Astrocyte (in vitro differentiated cells and primary cell): ENCODE measurements at regions not wholly inside any gene's neighbourhood (a gene's known extent, or its start where the extent isn't known, plus 50 kb on each side); places are given as distances from the start of the nearest gene placed in this dataset.
"Not testable (repeated sequence)": the region's sequence is repeated elsewhere in the genome, so short reads cannot be mapped to it uniquely, and the experiment has no call there.

Experiments used
- DNase-seq: peaks from one replicate; pipeline ENCODE4 v3.0.0-alpha.2; 2010; ENCODE audit warnings: low read depth
- FAIRE-seq: peaks from 2 replicates; lab custom pipeline; 2011; peaks lifted over from hg19 to GRCh38; lab: Jason Lieb, UNC
- H2AFZ ChIP-seq: 2 replicates; pipeline ENCODE4 v1.6.0; 2012; ENCODE audit warnings: low read depth, low read length, inconsistent platforms
- H3K27ac ChIP-seq: 2 replicates; pipeline ENCODE4 v1.5.1; 2011; ENCODE audit warnings: low read depth, low read length, inconsistent platforms
- H3K27me3 ChIP-seq: 2 replicates; pipeline ENCODE4 v1.6.0; 2011; ENCODE audit warnings: low read length, inconsistent platforms; ENCODE audit not compliant: insufficient read depth
- H3K36me3 ChIP-seq: 2 replicates; pipeline ENCODE4 v1.5.1; 2011; ENCODE audit warnings: low read length, inconsistent platforms; ENCODE audit not compliant: insufficient read depth
- H3K4me1 ChIP-seq: 2 replicates; pipeline ENCODE4 v1.5.1; 2011; ENCODE audit warnings: low read length, inconsistent platforms; ENCODE audit not compliant: insufficient read depth
- H3K4me2 ChIP-seq: 2 replicates; pipeline ENCODE4 v1.6.0; 2012; ENCODE audit warnings: low read length, inconsistent platforms
- H3K4me3 ChIP-seq: 2 replicates; pipeline ENCODE4 v1.5.1; 2011; ENCODE audit warnings: low read depth, mild to moderate bottlenecking, low read length, inconsistent platforms; ENCODE audit not compliant: insufficient read depth
- H3K79me2 ChIP-seq: 2 replicates; pipeline ENCODE4 v1.6.0; 2012; ENCODE audit warnings: mild to moderate bottlenecking, low read length, inconsistent platforms; ENCODE audit not compliant: insufficient read depth
- H3K9ac ChIP-seq: 2 replicates; pipeline ENCODE4 v1.6.0; 2012; ENCODE audit warnings: mild to moderate bottlenecking, low read length, inconsistent platforms
- H3K9me3 ChIP-seq: 2 replicates; pipeline ENCODE4 v1.5.1; 2012; ENCODE audit warnings: low read depth, mild to moderate bottlenecking, low read length, inconsistent platforms; ENCODE audit not compliant: insufficient read depth
- H4K20me1 ChIP-seq: 2 replicates; pipeline ENCODE4 v1.6.0; 2012; ENCODE audit warnings: low read length, inconsistent platforms; ENCODE audit not compliant: insufficient read depth
- H3K27ac Mint-ChIP-seq: one replicate; pipeline ENCODE4 v1.8.0; 2021; ENCODE audit warnings: mild to moderate bottlenecking, mixed read lengths; ENCODE audit not compliant: unreplicated experiment
- H3K27me3 Mint-ChIP-seq: one replicate; pipeline ENCODE4 v1.8.0; 2021; ENCODE audit warnings: low read depth, mixed read lengths; ENCODE audit not compliant: unreplicated experiment
- H3K36me3 Mint-ChIP-seq: one replicate; pipeline ENCODE4 v1.8.0; 2021; ENCODE audit warnings: low read depth, mixed read lengths; ENCODE audit not compliant: unreplicated experiment
- H3K4me1 Mint-ChIP-seq: one replicate; pipeline ENCODE4 v1.8.0; 2021; ENCODE audit warnings: low read depth, mixed read lengths; ENCODE audit not compliant: unreplicated experiment
- H3K4me3 Mint-ChIP-seq: one replicate; pipeline ENCODE4 v1.8.0; 2021; ENCODE audit warnings: mild to moderate bottlenecking, moderate library complexity, mixed read lengths; ENCODE audit not compliant: unreplicated experiment
- H3K9me3 Mint-ChIP-seq: one replicate; pipeline ENCODE4 v1.8.0; 2021; ENCODE audit warnings: mild to moderate bottlenecking, mixed read lengths; ENCODE audit not compliant: unreplicated experiment

DNA sequence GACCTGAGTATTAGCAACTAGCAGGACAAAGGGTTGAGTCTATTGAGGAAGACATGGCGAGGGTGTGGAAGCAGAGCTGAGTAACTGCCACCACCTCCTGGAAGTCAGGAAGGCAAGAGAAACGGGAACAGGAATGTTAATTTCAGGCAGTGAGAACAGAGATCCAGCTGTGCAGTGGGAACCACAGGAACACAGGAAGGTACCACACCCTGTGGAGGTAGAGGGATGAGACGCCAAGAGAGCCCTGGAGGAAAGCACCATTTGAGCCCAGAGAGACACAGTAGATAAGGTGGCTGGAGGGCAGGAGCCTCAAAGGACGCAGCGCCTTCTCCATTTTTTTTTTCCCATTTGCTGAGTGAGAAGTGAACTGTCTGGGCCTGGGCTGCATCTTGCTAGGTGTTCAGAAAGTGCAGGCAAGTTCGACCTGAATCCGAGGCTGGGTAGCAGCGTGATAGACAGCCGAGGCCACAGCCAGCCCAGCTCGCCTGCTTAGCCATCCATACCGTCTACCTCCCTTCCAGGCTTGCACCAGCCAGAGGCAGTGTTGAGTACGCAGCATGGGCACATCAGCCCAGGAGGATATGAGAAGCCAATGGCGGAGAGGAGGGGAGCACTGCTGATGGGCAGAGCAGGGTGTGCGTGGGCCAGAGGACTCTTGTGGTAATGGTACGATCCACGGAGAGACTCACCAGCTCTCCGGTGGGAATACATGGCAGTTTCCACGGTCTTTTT, 306.7 kb downstream of the ANAPC1 start:
- H3K4me3 ChIP-seq, H3K9me3 Mint-ChIP-seq, H3K27ac ChIP-seq, H3K9me3 ChIP-seq, FAIRE-seq, H3K4me2 ChIP-seq, H3K36me3 Mint-ChIP-seq, H4K20me1 ChIP-seq, H3K4me3 Mint-ChIP-seq, H2AFZ ChIP-seq, H3K27ac Mint-ChIP-seq, H3K9ac ChIP-seq, DNase-seq, H3K79me2 ChIP-seq, H3K4me1 Mint-ChIP-seq, H3K4me1 ChIP-seq, H3K27me3 Mint-ChIP-seq, H3K36me3 ChIP-seq, H3K27me3 ChIP-seq: not testable (repeated sequence)

DNA sequence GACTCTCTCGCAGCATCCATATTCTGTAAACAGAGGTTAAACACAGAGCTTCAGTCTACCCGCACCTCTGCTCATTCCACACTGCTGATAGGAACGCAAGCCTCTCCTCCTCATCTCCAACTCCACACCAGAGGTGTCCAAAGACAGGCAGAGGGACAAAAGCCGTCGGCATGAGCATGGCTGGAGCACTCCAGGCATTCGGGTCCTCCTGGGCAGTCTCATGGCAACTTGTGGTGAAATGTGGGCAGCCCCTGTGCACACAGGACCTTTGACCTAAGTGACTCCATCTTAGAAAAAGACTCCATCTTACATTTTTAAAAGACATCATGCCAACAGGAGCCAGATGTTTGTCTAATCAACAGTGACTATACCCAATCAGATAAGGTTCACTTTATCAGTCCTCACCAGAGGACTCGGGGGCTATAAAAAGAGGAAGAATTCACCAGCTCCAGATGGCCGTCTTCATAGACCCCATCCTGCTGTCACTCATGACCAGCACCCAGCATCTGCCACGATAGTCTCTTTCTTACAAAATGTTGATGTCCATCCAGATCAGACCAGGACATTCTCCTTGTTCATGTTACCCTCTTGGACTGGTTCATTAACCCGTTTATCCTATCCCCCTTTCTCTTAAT, 304.4 kb downstream of the ANAPC1 start:
- H3K4me2 ChIP-seq, H3K4me1 Mint-ChIP-seq, H3K79me2 ChIP-seq, H3K4me3 ChIP-seq, H3K9ac ChIP-seq, H3K9me3 Mint-ChIP-seq, H3K27ac Mint-ChIP-seq, H3K27me3 ChIP-seq, H3K36me3 ChIP-seq, H3K9me3 ChIP-seq, H3K4me3 Mint-ChIP-seq, DNase-seq, H2AFZ ChIP-seq, H3K27me3 Mint-ChIP-seq, H3K27ac ChIP-seq, H4K20me1 ChIP-seq, H3K36me3 Mint-ChIP-seq, H3K4me1 ChIP-seq, FAIRE-seq: not testable (repeated sequence)

DNA sequence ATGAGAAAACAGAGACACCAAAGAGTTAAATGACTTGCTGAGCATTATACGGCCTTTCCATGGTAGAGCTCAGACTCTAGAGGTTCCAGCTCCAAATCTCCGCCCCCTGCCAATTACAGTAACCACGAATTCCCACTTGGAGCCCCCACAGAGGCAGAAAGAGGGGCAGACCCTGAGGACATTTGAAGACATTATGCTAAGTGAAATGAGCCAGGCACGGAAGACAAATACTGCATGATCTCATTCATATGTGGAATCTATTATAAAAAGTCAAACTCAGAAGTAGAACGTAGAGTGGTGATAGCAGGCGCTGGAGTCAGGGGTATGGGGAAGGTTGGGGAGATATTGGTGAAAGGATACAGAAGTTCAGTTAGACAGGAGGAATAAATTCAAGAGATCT, 303.4 kb downstream of the ANAPC1 start:
- not testable (repeated sequence) for FAIRE-seq, H3K27ac Mint-ChIP-seq, H3K4me2 ChIP-seq, H3K36me3 Mint-ChIP-seq, H3K9ac ChIP-seq, H3K4me3 ChIP-seq, H3K9me3 ChIP-seq, DNase-seq, H3K4me3 Mint-ChIP-seq, H2AFZ ChIP-seq, H3K4me1 ChIP-seq, H3K9me3 Mint-ChIP-seq, H3K79me2 ChIP-seq, H3K36me3 ChIP-seq, H4K20me1 ChIP-seq, H3K27me3 Mint-ChIP-seq, H3K27me3 ChIP-seq, H3K4me1 Mint-ChIP-seq, H3K27ac ChIP-seq

DNA sequence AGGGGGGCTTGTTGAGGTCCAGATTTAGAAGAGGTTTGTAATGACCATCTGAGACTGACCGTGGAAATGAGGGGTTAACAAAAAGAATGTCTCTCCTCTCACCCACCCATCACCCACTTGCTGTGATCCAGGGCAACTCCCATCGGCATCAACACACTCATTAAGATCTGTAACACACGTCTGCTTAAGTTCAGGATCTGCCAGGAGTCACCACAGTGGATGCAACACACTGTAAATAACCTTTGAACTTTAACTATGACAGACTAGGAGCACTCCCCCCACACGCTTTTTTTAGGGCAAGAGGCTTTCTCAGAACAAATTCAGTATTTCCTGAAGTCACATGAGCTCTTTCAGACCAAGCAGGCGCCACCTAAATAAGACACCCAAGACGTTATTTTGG, 301.9 kb downstream of the ANAPC1 start:
- not testable (repeated sequence) for H4K20me1 ChIP-seq, H3K9ac ChIP-seq, H3K4me3 Mint-ChIP-seq, H3K4me1 ChIP-seq, H3K9me3 ChIP-seq, H3K4me3 ChIP-seq, H3K27me3 ChIP-seq, H3K36me3 Mint-ChIP-seq, DNase-seq, H3K79me2 ChIP-seq, H3K4me2 ChIP-seq, H3K27ac ChIP-seq, H2AFZ ChIP-seq, H3K27ac Mint-ChIP-seq, H3K27me3 Mint-ChIP-seq, H3K9me3 Mint-ChIP-seq, H3K4me1 Mint-ChIP-seq, FAIRE-seq, H3K36me3 ChIP-seq

DNA sequence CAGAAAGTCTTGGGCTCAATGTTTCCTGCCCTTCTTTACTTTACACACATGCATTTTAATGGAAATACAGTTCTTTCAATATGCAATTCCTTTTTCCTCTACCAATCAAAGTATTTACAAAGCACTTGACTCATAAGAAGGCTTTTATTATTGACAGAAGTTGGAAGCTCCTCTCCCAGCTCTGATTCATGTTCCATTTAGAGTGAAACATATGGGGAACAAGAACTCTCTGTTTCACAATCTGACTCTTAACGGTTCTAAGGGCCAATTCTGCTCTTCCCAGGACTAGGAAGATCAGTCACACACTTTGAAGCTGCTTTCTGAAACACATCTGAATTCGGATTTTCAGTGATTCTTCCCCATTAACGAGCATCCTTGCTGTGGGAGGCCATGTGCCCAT, 300.5 kb downstream of the ANAPC1 start:
- not testable (repeated sequence) for H4K20me1 ChIP-seq, H3K9me3 Mint-ChIP-seq, H3K4me3 ChIP-seq, H2AFZ ChIP-seq, H3K27me3 ChIP-seq, H3K9ac ChIP-seq, H3K36me3 Mint-ChIP-seq, FAIRE-seq, H3K27ac Mint-ChIP-seq, H3K4me1 Mint-ChIP-seq, H3K36me3 ChIP-seq, H3K79me2 ChIP-seq, H3K4me3 Mint-ChIP-seq, DNase-seq, H3K4me1 ChIP-seq, H3K27ac ChIP-seq, H3K4me2 ChIP-seq, H3K9me3 ChIP-seq, H3K27me3 Mint-ChIP-seq

DNA sequence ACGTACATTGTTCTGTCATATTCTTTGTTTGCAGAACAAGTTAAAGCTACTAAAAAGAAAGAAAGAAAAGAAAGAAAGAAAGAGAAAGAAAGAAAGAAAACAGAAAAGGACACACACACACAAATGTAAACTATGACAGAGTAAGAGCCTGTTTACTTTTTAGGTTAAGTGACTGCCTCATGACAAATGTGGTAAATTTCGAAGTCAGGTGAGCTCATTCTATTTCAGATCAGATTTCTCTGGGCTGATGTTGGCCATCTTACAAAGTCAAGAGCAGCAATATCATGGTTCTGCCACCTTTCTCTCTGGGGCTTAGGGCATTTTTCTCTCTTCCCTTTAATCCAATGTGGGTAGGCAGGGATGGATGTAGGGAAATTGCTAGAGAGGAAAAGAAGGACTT, 299.5 kb downstream of the ANAPC1 start:
- H3K4me1 ChIP-seq, H3K27me3 ChIP-seq, FAIRE-seq, H3K4me1 Mint-ChIP-seq, H3K9ac ChIP-seq, H3K27me3 Mint-ChIP-seq, H2AFZ ChIP-seq, H3K36me3 ChIP-seq, H3K36me3 Mint-ChIP-seq, H3K79me2 ChIP-seq, DNase-seq, H4K20me1 ChIP-seq, H3K4me3 ChIP-seq, H3K9me3 Mint-ChIP-seq, H3K4me2 ChIP-seq, H3K27ac Mint-ChIP-seq, H3K9me3 ChIP-seq, H3K4me3 Mint-ChIP-seq, H3K27ac ChIP-seq: not testable (repeated sequence)
